Left lung (tissue), 4 donors: ENCODE measurements at regions not wholly inside any gene's neighbourhood (a gene's known extent, or its start where the extent isn't known, plus 50 kb on each side); places are given as distances from the start of the nearest gene placed in this dataset.

Source experiments
- ATAC-seq: fragments of 200-7000 bp; cut with Tn5 transposase; one replicate; pipeline ENCODE4 v1.9.1; 2020; ENCODE audit warnings: moderate library complexity
- DNase-seq, 4 donors: peaks; one replicate each; pipeline ENCODE4 v3.0.0-alpha.2; 2013 to 2020
- H3K27ac ChIP-seq, 2 donors: fragments of 200-600 bp; sonication (generic) in 1 of 2; one replicate each; pipeline versions ENCODE4 v1.5.0 to v1.8.0; 2020 to 2021
- H3K27me3 ChIP-seq, 2 donors: fragments of 200-600 bp; sonication (generic) in 1 of 2; one replicate each; pipeline versions ENCODE4 v1.5.0 to v1.8.0; 2020 to 2021
- H3K36me3 ChIP-seq, 2 donors: fragments of 200-600 bp; sonication (generic) in 1 of 2; one replicate each; pipeline versions ENCODE4 v1.5.0 to v1.8.0; 2020 to 2021
- H3K4me1 ChIP-seq, 2 donors: fragments of 200-600 bp; one replicate each; pipeline ENCODE4 v1.8.0; 2021
- H3K4me3 ChIP-seq, 2 donors: fragments of 200-600 bp; sonication (generic) in 1 of 2; one replicate each; pipeline versions ENCODE4 v1.5.0 to v1.8.0; 2020 to 2021; ENCODE audit warnings: mild to moderate bottlenecking in 1 of 2
- H3K9me3 ChIP-seq, 2 donors: fragments of 200-600 bp; sonication (generic) in 1 of 2; one replicate each; pipeline versions ENCODE4 v1.5.0 to v1.8.0; 2020 to 2021
- intact Hi-C, 2 donors: fragments of 100-400 bp; cut with DNase I; formaldehyde crosslinking; loops; one replicate each; pipeline versions ENCODE4 v1.11.2 to v1.14.2; 2022
- TF ChIP-seq, protein P1 (sequence below), 2 donors: fragments of 200-600 bp; sonication (generic) in 1 of 2; IDR thresholded peaks; one replicate each; pipeline versions ENCODE4 v1.5.0 to v1.8.0; 2021; ENCODE audit warnings: antibody characterized with exemption in 2 of 2
- donor health status: DM: no; HTN: yes; CAD: no.
- donor health status: DM: no; HTN: no; CAD: no.

DNA sequence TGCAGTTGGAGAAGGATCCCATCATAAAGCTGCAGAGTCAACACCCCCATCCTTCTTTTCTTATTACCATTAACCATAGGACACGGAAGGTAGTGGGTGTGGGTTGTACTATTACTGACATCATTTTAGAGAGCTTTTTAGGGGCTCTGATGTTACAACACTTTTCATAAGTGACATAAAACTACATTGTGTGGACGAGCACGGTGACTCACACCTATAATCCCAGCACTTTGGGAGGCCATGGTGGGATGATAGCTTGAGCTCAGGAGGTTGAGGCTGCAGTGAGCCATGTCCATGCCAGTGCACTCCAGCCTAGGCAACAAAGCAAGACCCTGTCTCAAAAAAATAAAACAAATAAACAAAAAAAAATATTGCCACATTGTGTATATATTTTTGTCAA is 167.1 kb downstream of the DUSP6 start:
- H3K27me3 ChIP-seq: no peaks in the 10 kb centered on the region
- H3K4me3 ChIP-seq: no peak overlapping the region
- H3K36me3 ChIP-seq: no peaks in the 10 kb centered on the region
- intact Hi-C loops: no loop called here
- TF ChIP-seq, protein P1, sequence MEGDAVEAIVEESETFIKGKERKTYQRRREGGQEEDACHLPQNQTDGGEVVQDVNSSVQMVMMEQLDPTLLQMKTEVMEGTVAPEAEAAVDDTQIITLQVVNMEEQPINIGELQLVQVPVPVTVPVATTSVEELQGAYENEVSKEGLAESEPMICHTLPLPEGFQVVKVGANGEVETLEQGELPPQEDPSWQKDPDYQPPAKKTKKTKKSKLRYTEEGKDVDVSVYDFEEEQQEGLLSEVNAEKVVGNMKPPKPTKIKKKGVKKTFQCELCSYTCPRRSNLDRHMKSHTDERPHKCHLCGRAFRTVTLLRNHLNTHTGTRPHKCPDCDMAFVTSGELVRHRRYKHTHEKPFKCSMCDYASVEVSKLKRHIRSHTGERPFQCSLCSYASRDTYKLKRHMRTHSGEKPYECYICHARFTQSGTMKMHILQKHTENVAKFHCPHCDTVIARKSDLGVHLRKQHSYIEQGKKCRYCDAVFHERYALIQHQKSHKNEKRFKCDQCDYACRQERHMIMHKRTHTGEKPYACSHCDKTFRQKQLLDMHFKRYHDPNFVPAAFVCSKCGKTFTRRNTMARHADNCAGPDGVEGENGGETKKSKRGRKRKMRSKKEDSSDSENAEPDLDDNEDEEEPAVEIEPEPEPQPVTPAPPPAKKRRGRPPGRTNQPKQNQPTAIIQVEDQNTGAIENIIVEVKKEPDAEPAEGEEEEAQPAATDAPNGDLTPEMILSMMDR (IDR thresholded peaks at IDR 0.05): no peak
- H3K4me1 ChIP-seq: peaks cover 0 to 25% of the 10 kb centered on the region in 2 donors
- ATAC-seq (no peak), DNase-seq (no peak)
- peaks cover 0 to 21% of the 10 kb centered on the region in 2 donors for H3K9me3 ChIP-seq
- H3K27ac ChIP-seq: no peak overlapping the region

DNA sequence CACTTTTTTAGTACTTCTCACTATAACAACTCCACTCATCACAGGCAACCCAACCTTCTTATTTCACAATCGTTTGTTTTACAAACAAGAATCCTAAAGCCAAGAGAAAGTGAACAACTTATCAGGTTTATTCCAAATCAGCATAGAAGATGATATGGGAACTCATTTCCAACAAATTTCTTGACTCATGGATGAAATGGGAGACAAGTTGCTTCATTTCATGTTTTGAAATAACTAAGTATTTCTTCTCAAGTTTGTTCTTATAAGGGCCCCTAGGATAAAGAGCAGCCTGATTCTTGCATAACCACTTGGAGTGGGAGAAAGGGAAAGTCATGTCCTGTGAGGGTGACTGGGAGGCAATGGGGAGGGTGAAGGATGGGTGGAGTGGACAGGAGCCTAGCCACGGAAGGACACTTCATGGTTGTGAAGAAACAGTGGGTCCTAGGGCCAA is 168.3 kb downstream of the DUSP6 start:
- H3K9me3 ChIP-seq: peaks cover 0 to 9% of the 10 kb centered on the region in 2 donors
- H3K4me3 ChIP-seq: no peak overlapping the region
- no peaks in the 10 kb centered on the region for H3K36me3 ChIP-seq
- TF ChIP-seq, protein P1 (IDR thresholded peaks at IDR 0.05): no peak
- H3K4me1 ChIP-seq: peaks cover 6 to 37% of the 10 kb centered on the region in 2 donors
- ATAC-seq (peak; percentile 84), DNase-seq (peak in 1 of 4 donors; percentile 54)
- intact Hi-C loops: no loop called here
- no peaks in the 10 kb centered on the region for H3K27me3 ChIP-seq
- peak overlapping the region in 1 of 2 donors; percentile 14 for H3K27ac ChIP-seq

DNA sequence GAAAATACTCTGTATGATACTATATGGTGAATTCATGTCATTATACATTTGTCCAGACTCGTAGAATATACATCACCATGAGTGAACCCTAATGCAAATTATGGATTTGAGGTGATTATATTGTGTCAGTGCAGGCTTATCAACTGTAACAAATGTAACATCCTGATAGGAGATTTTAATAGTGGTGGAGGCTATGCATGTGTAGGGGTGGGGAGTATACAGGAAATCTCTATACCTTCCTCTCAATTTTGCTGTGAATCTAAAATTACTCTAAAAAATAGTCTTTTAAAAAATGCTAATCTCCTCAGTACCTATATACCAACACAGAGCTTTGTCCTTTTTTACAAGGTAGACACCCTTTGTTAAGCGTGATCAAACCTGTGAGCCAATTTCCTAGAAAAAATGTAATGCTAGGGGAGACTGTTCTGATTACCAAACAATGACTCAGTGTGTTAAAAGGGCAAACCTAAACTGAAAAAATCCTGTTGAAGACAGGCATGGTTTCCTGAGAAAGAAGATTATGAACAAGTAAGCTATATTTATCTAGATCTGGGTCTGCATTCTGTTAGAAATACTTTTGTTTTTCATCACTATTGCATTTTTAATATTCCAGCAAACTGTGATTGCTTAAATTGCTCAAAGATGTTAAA is 170.9 kb downstream of the DUSP6 start:
- Histone ChIP-seq H3K4me3 (no peak overlapping the region), H3K27ac (no peak overlapping the region), H3K36me3 (no peaks in the 10 kb centered on the region), H3K9me3 (no peaks in the 10 kb centered on the region), H3K27me3 (no peaks in the 10 kb centered on the region), H3K4me1 (peaks cover 6 to 37% of the 10 kb centered on the region in 2 donors)
- peak; percentile 26 for ATAC-seq
- intact Hi-C loops: no loop called here
- TF ChIP-seq, protein P1 (IDR thresholded peaks at IDR 0.05): no peak
- DNase-seq: no peak

DNA sequence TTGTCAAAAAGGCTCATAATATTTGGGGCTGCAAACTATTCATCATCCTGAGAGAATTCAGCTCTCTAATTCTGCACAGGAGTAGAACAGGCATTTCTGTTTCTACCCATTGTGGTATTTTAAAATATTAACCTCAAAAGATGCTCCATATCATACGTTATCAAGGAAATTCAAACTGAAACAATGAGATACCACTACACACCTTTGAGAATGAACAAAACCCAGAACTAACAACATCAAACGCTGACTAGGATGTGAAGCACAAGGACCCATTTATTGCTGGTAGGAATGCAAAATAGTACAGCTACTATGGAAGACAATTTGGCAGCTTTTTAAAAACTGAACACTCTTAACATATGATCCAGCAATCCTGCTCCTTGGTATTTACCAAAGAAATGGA is 171.8 kb downstream of the DUSP6 start:
- peaks cover 6 to 37% of the 10 kb centered on the region in 2 donors for H3K4me1 ChIP-seq
- H3K9me3 ChIP-seq: no peaks in the 10 kb centered on the region
- TF ChIP-seq, protein P1 (IDR thresholded peaks at IDR 0.05): no peak
- no peak for ATAC-seq
- intact Hi-C loops: no loop called here
- H3K27me3 ChIP-seq: no peaks in the 10 kb centered on the region
- no peak overlapping the region for H3K4me3 ChIP-seq
- peak overlapping the region in 1 of 2 donors; percentile 31 for H3K27ac ChIP-seq
- no peak for DNase-seq
- H3K36me3 ChIP-seq: no peaks in the 10 kb centered on the region

DNA sequence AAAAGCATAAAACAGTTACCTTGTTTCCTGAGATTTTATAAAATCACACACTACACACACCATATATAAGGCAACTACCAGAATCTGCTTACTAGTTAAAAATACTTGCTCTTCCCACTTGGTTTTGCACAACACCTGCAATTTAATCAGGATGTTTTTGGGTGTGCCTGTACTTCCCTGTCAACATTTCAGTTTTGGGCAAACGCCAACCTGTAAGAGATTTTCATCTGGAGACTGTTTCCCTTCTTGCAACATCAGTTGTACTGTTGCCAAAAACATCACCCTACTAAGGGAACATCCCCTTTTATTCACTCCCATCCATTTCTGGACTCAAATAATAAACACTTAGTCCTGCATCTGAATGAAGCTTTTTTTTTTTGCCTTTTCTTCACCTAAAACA is 172.3 kb downstream of the DUSP6 start:
- ATAC-seq (peak; percentile 40), DNase-seq (peak in 1 of 4 donors; percentile 50)
- no peak overlapping the region for H3K4me3 ChIP-seq
- H3K27ac ChIP-seq: peak overlapping the region in 1 of 2 donors; percentile 31
- no peaks in the 10 kb centered on the region for H3K36me3 ChIP-seq
- H3K9me3 ChIP-seq: no peaks in the 10 kb centered on the region
- intact Hi-C loops: no loop called here
- TF ChIP-seq, protein P1 (IDR thresholded peaks at IDR 0.05): no peak
- peaks cover 6 to 37% of the 10 kb centered on the region in 2 donors for H3K4me1 ChIP-seq
- no peaks in the 10 kb centered on the region for H3K27me3 ChIP-seq
